ENCODE measurements at regions not wholly inside any gene's neighbourhood (a gene's known extent, or its start where the extent isn't known, plus 50 kb on each side); places are given as distances from the start of the nearest gene placed in this dataset.

GRCh38 chr7:140283472-140283871 is 106.7 kb upstream of the KDM7A start:
- ATAC-seq = no peak
- 100% methylated on average over 1 to 2 of the region's 3 CpGs for WGBS, 2 donors (ENCODE audit: low coverage in 1 of 2)
- H3K27ac ChIP-seq = no peak overlapping the region
- H3K9me3 ChIP-seq = no peaks in the 10 kb centered on the region
- no peaks in the 10 kb centered on the region for H3K27me3 ChIP-seq
- no peak overlapping the region for H3K4me3 ChIP-seq
- no peaks in the 10 kb centered on the region for H3K36me3 ChIP-seq
- TF ChIP-seq EP300 (IDR thresholded peaks at IDR 0.05) (no peak), POLR2AphosphoS5 (IDR thresholded peaks at IDR 0.05) (no peak), POLR2A (IDR thresholded peaks at IDR 0.05) (no peak), CTCF (IDR thresholded peaks at IDR 0.05) (no peak)
- H3K4me1 ChIP-seq = no peaks in the 10 kb centered on the region

DNA sequence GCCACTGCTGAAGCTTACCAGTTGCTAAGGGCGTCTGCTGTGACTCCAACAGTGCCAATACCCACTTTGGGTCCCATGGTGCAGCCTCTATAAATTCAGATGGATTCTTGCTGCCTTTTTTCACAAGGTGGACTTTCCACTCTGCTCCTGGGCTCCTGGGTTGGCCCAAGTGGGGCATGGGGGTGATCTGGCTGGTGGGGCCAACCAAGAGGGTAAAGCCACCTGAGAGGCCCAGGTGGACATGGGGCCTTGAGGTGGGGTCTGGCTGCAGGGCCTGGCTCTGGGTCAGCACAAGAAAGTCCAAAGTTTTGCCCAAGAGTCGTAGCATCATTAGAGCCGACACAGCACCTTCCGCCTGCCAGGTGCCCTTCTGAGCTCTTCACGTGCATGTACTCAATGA is 105.2 kb upstream of the KDM7A start:
- no peaks in the 10 kb centered on the region for H3K36me3 ChIP-seq
- H3K4me1 ChIP-seq = no peaks in the 10 kb centered on the region
- 92 to 100% methylated on average over 2 to 5 of the region's 5 CpGs for whole genome bisulfite sequencing, 2 donors (ENCODE audit: low coverage in 1 of 2)
- H3K9me3 ChIP-seq = no peaks in the 10 kb centered on the region
- no peaks in the 10 kb centered on the region for H3K27me3 ChIP-seq
- H3K4me3 ChIP-seq = no peak overlapping the region
- H3K27ac ChIP-seq = no peak overlapping the region
- TF ChIP-seq POLR2A (IDR thresholded peaks at IDR 0.05) = no peak
- no peak for ATAC-seq

DNA sequence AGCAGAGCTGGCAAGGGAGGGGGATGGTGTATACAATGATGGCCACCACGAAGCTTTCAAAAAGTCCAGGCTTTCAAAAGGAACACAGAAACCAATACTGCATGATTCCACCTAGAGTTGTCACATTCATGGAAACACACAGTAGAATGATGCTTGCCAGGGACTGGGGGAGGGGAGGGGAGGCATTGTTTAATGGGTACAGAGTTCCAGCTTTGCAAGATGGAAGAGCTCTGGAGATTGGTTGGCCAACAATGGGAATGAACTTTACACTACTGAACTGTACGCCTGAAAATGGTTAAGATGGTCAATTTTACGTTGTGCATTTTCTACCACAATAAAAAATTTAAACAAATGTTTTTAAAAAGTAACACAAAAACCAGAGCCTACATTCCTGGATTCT is 104.5 kb upstream of the KDM7A start:
- no peak for TF ChIP-seq POLR2A (IDR thresholded peaks at IDR 0.05)
- no peak for TF ChIP-seq CTCF (IDR thresholded peaks at IDR 0.05)
- no peak for TF ChIP-seq POLR2AphosphoS5 (IDR thresholded peaks at IDR 0.05)
- no peak for TF ChIP-seq EP300 (IDR thresholded peaks at IDR 0.05)
- WGBS, 2 donors (ENCODE audit: low coverage in 1 of 2) = 77 to 95% methylated on average over 3 of the region's 3 CpGs
- no peaks in the 10 kb centered on the region for H3K27me3 ChIP-seq
- H3K4me1 ChIP-seq = no peaks in the 10 kb centered on the region
- H3K36me3 ChIP-seq = no peaks in the 10 kb centered on the region
- no peaks in the 10 kb centered on the region for H3K9me3 ChIP-seq
- ATAC-seq = no peak
- no peak overlapping the region for H3K4me3 ChIP-seq
- H3K27ac ChIP-seq = no peak overlapping the region

- WGBS, 2 donors (ENCODE audit: low coverage in 1 of 2) = 44 to 49% methylated on average over 5 of the region's 5 CpGs
- Histone ChIP-seq H3K27me3 (no peaks in the 10 kb centered on the region), H3K4me1 (peaks cover 0 to 13% (median 0%) of the 10 kb centered on the region in 3 donors), H3K4me3 (no peak overlapping the region), H3K27ac (peak overlapping the region in 2 of 4 donors; percentile 14 to 24), H3K9me3 (no peaks in the 10 kb centered on the region), H3K36me3 (no peaks in the 10 kb centered on the region)
- peak; percentile 26 for ATAC-seq
- no peak for TF ChIP-seq EP300 (IDR thresholded peaks at IDR 0.05)
- no peak for TF ChIP-seq CTCF (IDR thresholded peaks at IDR 0.05)
- TF ChIP-seq POLR2AphosphoS5 (IDR thresholded peaks at IDR 0.05) = no peak
- TF ChIP-seq POLR2A (IDR thresholded peaks at IDR 0.05) = no peak
Measured at GRCh38 chr7:140276001-140276400, 99.2 kb upstream of the KDM7A start.

DNA sequence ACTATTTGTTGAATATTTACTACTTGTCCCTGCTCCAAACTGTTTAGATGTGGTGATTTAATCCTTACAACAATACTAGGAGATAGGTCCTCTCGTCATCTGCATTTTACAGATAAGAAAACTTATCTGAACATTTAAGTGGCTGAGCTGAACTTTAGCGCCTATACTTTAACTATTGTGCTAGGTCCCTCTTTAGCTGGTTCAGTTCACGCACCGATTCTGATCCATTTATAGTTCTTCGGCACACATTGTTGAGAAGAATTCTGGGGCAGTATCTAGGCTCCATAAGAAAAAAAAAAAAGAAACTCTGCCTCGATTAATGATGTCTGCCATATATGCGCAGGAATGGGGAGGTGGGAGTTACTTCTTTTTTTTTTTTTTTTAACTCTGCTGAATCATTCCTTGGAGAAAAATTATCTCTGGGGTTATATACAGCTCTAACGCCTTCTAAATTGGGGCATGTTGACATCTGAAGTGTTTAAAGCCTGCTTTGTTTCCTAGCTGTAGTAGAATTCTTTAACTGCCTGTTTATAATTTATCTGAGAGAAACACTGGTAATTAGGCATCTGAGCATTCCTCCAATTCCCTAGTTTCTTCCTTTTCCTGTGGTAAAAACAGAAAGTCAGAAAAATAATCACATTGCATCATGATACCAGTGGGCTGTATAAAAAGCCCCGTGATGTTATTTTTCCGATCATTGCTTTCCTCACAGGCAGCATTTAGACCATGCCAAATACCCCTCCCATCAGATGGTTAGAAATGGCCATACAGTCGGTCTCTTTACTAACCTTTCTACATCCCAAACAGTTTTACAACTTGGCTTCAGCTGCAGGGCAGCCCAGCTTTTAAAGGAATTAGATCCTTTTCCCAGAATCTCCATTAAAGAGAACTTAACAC is 98.5 kb upstream of the KDM7A start:
- H3K27me3 ChIP-seq = no peaks in the 10 kb centered on the region
- peak overlapping the region in 1 of 2 donors; percentile 11 for H3K4me3 ChIP-seq
- no peaks in the 10 kb centered on the region for H3K36me3 ChIP-seq
- H3K27ac ChIP-seq = peak overlapping the region in 2 of 4 donors; percentile 14 to 24
- peak; percentile 79 for ATAC-seq
- TF ChIP-seq POLR2A (IDR thresholded peaks at IDR 0.05) (no peak), POLR2AphosphoS5 (IDR thresholded peaks at IDR 0.05) (peak; percentile 47), CTCF (IDR thresholded peaks at IDR 0.05) (no peak)
- no peaks in the 10 kb centered on the region for H3K9me3 ChIP-seq
- peaks cover 0 to 13% (median 0%) of the 10 kb centered on the region in 3 donors for H3K4me1 ChIP-seq
- WGBS, 2 donors (ENCODE audit: low coverage in 1 of 2) = 10 to 29% methylated on average over 9 to 10 of the region's 11 CpGs

Measured in gastroesophageal sphincter (tissue), 4 donors.